ENCODE measurements at regions not wholly inside any gene's neighbourhood (a gene's known extent, or its start where the extent isn't known, plus 50 kb on each side); places are given as distances from the start of the nearest gene placed in this dataset.

DNA sequence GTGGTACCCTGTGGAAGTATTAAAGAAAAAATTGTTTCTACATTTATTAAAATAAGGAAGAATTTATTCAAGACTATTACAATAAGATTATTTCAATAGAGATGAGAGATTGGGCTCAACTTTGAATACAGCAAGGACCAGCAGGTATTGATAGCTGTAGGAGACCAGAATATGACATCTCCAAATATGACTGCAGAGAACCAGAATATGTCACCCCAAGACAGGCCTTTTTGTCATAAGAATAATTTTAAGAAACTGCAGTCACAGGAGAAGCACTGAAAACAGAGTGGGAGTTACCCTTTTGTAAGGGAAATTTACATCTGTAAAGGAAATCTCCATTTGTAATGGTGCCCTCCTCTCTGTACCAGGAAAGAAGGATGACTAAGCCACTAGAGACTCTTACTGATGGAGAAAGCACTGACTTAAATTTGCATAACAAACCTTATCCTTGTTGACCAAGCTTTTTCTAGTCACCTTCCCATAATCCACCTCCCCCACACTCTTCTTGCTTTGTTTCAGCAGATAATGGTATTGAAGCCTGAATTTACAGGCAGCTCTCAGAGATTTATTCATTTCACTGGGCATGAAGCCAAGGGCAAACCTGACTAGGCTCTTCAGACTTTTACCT, 145.1 kb upstream of the RMP24 start:
- TF ChIP-seq, protein P1, sequence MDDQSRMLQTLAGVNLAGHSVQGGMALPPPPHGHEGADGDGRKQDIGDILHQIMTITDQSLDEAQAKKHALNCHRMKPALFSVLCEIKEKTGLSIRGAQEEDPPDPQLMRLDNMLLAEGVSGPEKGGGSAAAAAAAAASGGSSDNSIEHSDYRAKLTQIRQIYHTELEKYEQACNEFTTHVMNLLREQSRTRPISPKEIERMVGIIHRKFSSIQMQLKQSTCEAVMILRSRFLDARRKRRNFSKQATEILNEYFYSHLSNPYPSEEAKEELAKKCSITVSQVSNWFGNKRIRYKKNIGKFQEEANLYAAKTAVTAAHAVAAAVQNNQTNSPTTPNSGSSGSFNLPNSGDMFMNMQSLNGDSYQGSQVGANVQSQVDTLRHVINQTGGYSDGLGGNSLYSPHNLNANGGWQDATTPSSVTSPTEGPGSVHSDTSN (CRISPR knock-in tag; IDR thresholded peaks at IDR 0.05): no peak
- TF ChIP-seq, protein P2, sequence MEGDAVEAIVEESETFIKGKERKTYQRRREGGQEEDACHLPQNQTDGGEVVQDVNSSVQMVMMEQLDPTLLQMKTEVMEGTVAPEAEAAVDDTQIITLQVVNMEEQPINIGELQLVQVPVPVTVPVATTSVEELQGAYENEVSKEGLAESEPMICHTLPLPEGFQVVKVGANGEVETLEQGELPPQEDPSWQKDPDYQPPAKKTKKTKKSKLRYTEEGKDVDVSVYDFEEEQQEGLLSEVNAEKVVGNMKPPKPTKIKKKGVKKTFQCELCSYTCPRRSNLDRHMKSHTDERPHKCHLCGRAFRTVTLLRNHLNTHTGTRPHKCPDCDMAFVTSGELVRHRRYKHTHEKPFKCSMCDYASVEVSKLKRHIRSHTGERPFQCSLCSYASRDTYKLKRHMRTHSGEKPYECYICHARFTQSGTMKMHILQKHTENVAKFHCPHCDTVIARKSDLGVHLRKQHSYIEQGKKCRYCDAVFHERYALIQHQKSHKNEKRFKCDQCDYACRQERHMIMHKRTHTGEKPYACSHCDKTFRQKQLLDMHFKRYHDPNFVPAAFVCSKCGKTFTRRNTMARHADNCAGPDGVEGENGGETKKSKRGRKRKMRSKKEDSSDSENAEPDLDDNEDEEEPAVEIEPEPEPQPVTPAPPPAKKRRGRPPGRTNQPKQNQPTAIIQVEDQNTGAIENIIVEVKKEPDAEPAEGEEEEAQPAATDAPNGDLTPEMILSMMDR (tag by site-specific recombination; IDR thresholded peaks at IDR 0.05): no peak
- TF ChIP-seq, protein P3, sequence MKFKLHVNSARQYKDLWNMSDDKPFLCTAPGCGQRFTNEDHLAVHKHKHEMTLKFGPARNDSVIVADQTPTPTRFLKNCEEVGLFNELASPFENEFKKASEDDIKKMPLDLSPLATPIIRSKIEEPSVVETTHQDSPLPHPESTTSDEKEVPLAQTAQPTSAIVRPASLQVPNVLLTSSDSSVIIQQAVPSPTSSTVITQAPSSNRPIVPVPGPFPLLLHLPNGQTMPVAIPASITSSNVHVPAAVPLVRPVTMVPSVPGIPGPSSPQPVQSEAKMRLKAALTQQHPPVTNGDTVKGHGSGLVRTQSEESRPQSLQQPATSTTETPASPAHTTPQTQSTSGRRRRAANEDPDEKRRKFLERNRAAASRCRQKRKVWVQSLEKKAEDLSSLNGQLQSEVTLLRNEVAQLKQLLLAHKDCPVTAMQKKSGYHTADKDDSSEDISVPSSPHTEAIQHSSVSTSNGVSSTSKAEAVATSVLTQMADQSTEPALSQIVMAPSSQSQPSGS (tag by site-specific recombination; IDR thresholded peaks at IDR 0.05; ENCODE audit: low read depth): no peak
- TF ChIP-seq ZEB2 (tag by site-specific recombination; IDR thresholded peaks at IDR 0.05): no peak
- TF ChIP-seq ZNF10 (tag by site-specific recombination; IDR thresholded peaks at IDR 0.05): no peak
